ENCODE measurements at regions not wholly inside any gene's neighbourhood (a gene's known extent, or its start where the extent isn't known, plus 50 kb on each side); places are given as distances from the start of the nearest gene placed in this dataset.

DNA sequence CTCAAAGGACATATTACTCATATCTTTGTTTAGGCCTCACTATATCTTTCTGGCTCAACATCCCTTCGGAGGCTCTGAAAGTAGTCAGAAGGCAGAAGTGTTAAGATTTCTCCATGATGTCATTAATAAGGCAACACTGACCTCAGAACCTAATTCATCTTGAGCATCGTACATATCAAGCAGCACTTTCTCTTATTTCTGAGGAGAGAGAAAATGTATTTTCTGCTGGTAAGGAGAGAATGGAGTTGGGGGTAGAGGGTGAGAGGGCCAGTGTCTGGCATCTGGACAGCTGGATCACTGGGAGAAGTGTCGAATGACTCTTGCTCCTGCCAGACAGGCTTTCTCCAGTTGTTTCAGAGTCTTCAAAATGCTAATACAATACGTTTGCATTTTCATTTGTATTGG lies 213.2 kb upstream of the PRICKLE1 start:
- H3K9ac ChIP-seq (ENCODE audit: control insufficient read depth, extremely low read depth, insufficient read depth, low read length): no peak overlapping the region
- H3K9me3 ChIP-seq (ENCODE audit: control insufficient read depth, low read depth, low read length): no peaks in the 10 kb centered on the region
- no peaks in the 10 kb centered on the region for H3K79me2 ChIP-seq (ENCODE audit: control insufficient read depth, insufficient read depth, low read length)
- TF ChIP-seq CTCF (optimal IDR thresholded peaks at IDR 0.05 in 1 of 3, IDR thresholded peaks at IDR 0.05 in 1 of 3, conservative IDR thresholded peaks at IDR 0.05 in 1 of 3; ENCODE audit: extremely low read depth in 1 of 3, insufficient read depth in 2 of 3, low read length in 3 of 3) (no peak), EZH2 (IDR thresholded peaks at IDR 0.05; ENCODE audit: low read length) (no peak)
- H3K27ac ChIP-seq (ENCODE audit: control insufficient read depth, insufficient read depth, low read length): no peak overlapping the region
- H3K27me3 ChIP-seq (ENCODE audit: control insufficient read depth, extremely low read depth, insufficient read depth, low read length): no peaks in the 10 kb centered on the region
- H3K9me1 ChIP-seq (ENCODE audit: control insufficient read depth, extremely low read depth, insufficient read depth, low read length): no peaks in the 10 kb centered on the region
- H3K4me3 ChIP-seq (ENCODE audit: control insufficient read depth in 2 of 3, extremely low read depth in 1 of 3, insufficient read depth in 2 of 3, low read depth in 1 of 3, low read length in 3 of 3): no peak overlapping the region
- dilution Hi-C loops (cut with MboI; ENCODE audit: extremely low pct_ligation_motif_present, low sequenced_read_pairs): no loop called here
- no peak overlapping the region for H3K4me2 ChIP-seq (ENCODE audit: control insufficient read depth, extremely low read depth, insufficient read depth, low read depth, low read length)
- H2AFZ ChIP-seq (ENCODE audit: control insufficient read depth, low read length): no peak overlapping the region
- FAIRE-seq (no peak), DNase-seq (ENCODE audit: low read depth, low spot score) (no peak)
- no peaks in the 10 kb centered on the region for H3K36me3 ChIP-seq (ENCODE audit: control insufficient read depth in 2 of 2, extremely low read depth in 1 of 2, insufficient read depth in 2 of 2, low read length in 2 of 2)
- no peaks in the 10 kb centered on the region for H3K4me1 ChIP-seq (ENCODE audit: control insufficient read depth, extremely low read depth, insufficient read depth, low read length)
- no peaks in the 10 kb centered on the region for H4K20me1 ChIP-seq (ENCODE audit: control insufficient read depth, extremely low read depth, insufficient read depth, low read length)

GRCh38 chr12:42801271-42801670 lies 211.7 kb upstream of the PRICKLE1 start:
- H3K9ac ChIP-seq (ENCODE audit: control insufficient read depth, extremely low read depth, insufficient read depth, low read length): no peak overlapping the region
- H3K9me3 ChIP-seq (ENCODE audit: control insufficient read depth, low read depth, low read length): no peaks in the 10 kb centered on the region
- H3K4me1 ChIP-seq (ENCODE audit: control insufficient read depth, extremely low read depth, insufficient read depth, low read length): no peaks in the 10 kb centered on the region
- no peaks in the 10 kb centered on the region for H3K79me2 ChIP-seq (ENCODE audit: control insufficient read depth, insufficient read depth, low read length)
- no peak for TF ChIP-seq CTCF (optimal IDR thresholded peaks at IDR 0.05 in 1 of 3, IDR thresholded peaks at IDR 0.05 in 1 of 3, conservative IDR thresholded peaks at IDR 0.05 in 1 of 3; ENCODE audit: extremely low read depth in 1 of 3, insufficient read depth in 2 of 3, low read length in 3 of 3)
- TF ChIP-seq EZH2 (IDR thresholded peaks at IDR 0.05; ENCODE audit: low read length): no peak
- FAIRE-seq (no peak), DNase-seq (ENCODE audit: low read depth, low spot score) (no peak)
- no peak overlapping the region for H2AFZ ChIP-seq (ENCODE audit: control insufficient read depth, low read length)
- no peaks in the 10 kb centered on the region for H4K20me1 ChIP-seq (ENCODE audit: control insufficient read depth, extremely low read depth, insufficient read depth, low read length)
- H3K36me3 ChIP-seq (ENCODE audit: control insufficient read depth in 2 of 2, extremely low read depth in 1 of 2, insufficient read depth in 2 of 2, low read length in 2 of 2): no peaks in the 10 kb centered on the region
- dilution Hi-C loops (cut with MboI; ENCODE audit: extremely low pct_ligation_motif_present, low sequenced_read_pairs): no loop called here
- H3K4me2 ChIP-seq (ENCODE audit: control insufficient read depth, extremely low read depth, insufficient read depth, low read depth, low read length): no peak overlapping the region
- H3K9me1 ChIP-seq (ENCODE audit: control insufficient read depth, extremely low read depth, insufficient read depth, low read length): no peaks in the 10 kb centered on the region
- no peaks in the 10 kb centered on the region for H3K27me3 ChIP-seq (ENCODE audit: control insufficient read depth, extremely low read depth, insufficient read depth, low read length)
- H3K4me3 ChIP-seq (ENCODE audit: control insufficient read depth in 2 of 3, extremely low read depth in 1 of 3, insufficient read depth in 2 of 3, low read depth in 1 of 3, low read length in 3 of 3): no peak overlapping the region
- H3K27ac ChIP-seq (ENCODE audit: control insufficient read depth, insufficient read depth, low read length): no peak overlapping the region

Measured in keratinocyte (primary cell).